AG04449 (cell line): ENCODE measurements at regions not wholly inside any gene's neighbourhood (a gene's known extent, or its start where the extent isn't known, plus 50 kb on each side); places are given as distances from the start of the nearest gene placed in this dataset.

Experiments used
- CTCF ChIA-PET: fragments of 350-600 bp; formaldehyde crosslinking; extraction: SDS; loops from one replicate; lab custom pipeline; 2021; ENCODE audit warnings: antibody characterized with exemption; lab: Yijun Ruan, JAX
- POLR2A ChIA-PET: fragments of 400-600, 350-600 bp; formaldehyde crosslinking; extraction: SDS; loops from one replicate; lab custom pipeline; 2020; ENCODE audit warnings: antibody characterized with exemption, inconsistent platforms; lab: Yijun Ruan, JAX
- DNase-seq: peaks from one replicate; pipeline ENCODE4 v3.0.0-alpha.2; 2010; ENCODE audit warnings: low read depth, low spot score
- H3K4me3 ChIP-seq: 2 replicates; pipeline ENCODE4 v1.5.1; 2011; ENCODE audit warnings: low read depth, mild to moderate bottlenecking, control low read depth, low read length
- CTCF ChIP-seq: IDR thresholded peaks from one replicate; pipeline ENCODE4 v1.5.1; 2011; ENCODE audit warnings: mild to moderate bottlenecking, moderate library complexity, low read length, control low read depth, inconsistent platforms; ENCODE audit not compliant: insufficient read depth; ENCODE audit errors: missing control alignments

GRCh38 chr3:188959013-188959412 is 212.8 kb upstream of the TPRG1 start:
- ChIA-PET POLR2A (no interaction called here), CTCF (interaction anchor here (18.2 kb wide), 1 partner anchor 1222 kb away, joined by 322 read pairs; no protein-coding TSS in a partner anchor)
- no peak overlapping the region for H3K4me3 ChIP-seq
- no peak for TF ChIP-seq CTCF
- DNase-seq: no peak

GRCh38 chr3:188962253-188963247 is 209.2 kb upstream of the TPRG1 start:
- ChIA-PET CTCF (interaction anchor here (0.9 to 18.2 kb wide), 5 partner anchors 8 to 1226 kb away, joined by 3 to 322 read pairs (median 4); no protein-coding TSS in a partner anchor), POLR2A (no interaction called here)
- DNase-seq: no peak
- TF ChIP-seq CTCF: no peak
- H3K4me3 ChIP-seq: no peak overlapping the region

GRCh38 chr3:188964957-188965356 is 206.8 kb upstream of the TPRG1 start:
- POLR2A ChIA-PET: no interaction called here
- no peak for DNase-seq
- no peak overlapping the region for H3K4me3 ChIP-seq
- CTCF ChIA-PET: interaction anchor here (0.6 to 0.9 kb wide), 3 partner anchors 10 to 1226 kb away, joined by 3 to 4 read pairs (median 3); no protein-coding TSS in a partner anchor
- no peak for TF ChIP-seq CTCF

GRCh38 chr3:188972310-188972709 is 199.5 kb upstream of the TPRG1 start:
- no peak for DNase-seq

GRCh38 chr3:188974856-188975599 is 196.7 kb upstream of the TPRG1 start:
- CTCF ChIA-PET: interaction anchor here (1.6 to 4.8 kb wide), 3 partner anchors 19 to 173 kb away, joined by 4 to 24 read pairs (median 6); no protein-coding TSS in a partner anchor
- H3K4me3 ChIP-seq: no peak overlapping the region
- DNase-seq: no peak
- TF ChIP-seq CTCF: no peak
- POLR2A ChIA-PET: interaction anchor here (0.7 kb wide), 1 partner anchor 1040 kb away, joined by 3 read pairs; no protein-coding TSS in a partner anchor

More at GRCh38 chr3:188972310-188972709, 199.5 kb upstream of the TPRG1 start:
- ChIA-PET CTCF (interaction anchor here (4.8 kb wide), 1 partner anchor 16 kb away, joined by 24 read pairs; no protein-coding TSS in a partner anchor), POLR2A (interaction anchor here (0.6 kb wide), 1 partner anchor 13 kb away, joined by 3 read pairs; no protein-coding TSS in a partner anchor)
- no peak overlapping the region for H3K4me3 ChIP-seq
- no peak for TF ChIP-seq CTCF
